A549 (cell line): ENCODE measurements at regions not wholly inside any gene's neighbourhood (a gene's known extent, or its start where the extent isn't known, plus 50 kb on each side); places are given as distances from the start of the nearest gene placed in this dataset.

Experiments used
- ATAC-seq, 2 experiments: fragments of 200-7000 bp in 1 of 2; fragments of >200 bp in 1 of 2; cut with Nextera tagmentation in 1 of 2; cut with Tn5 transposase in 1 of 2; 3 replicates each; pipeline versions ENCODE4 v1.8.0 to v1.9.1; 2018 to 2020; ENCODE audit warnings: mild to moderate bottlenecking in 1 of 2, moderate library complexity in 1 of 2
- CTCF ChIA-PET: fragments of 300-600 bp; sonication (Branson Sonifier 250); formaldehyde crosslinking; extraction: SDS; loops from one replicate; lab custom pipeline; 2021; ENCODE audit warnings: antibody characterized with exemption, inconsistent platforms; lab: Yijun Ruan, JAX
- POLR2A ChIA-PET: fragments of 350-600 bp; formaldehyde crosslinking; extraction: SDS; loops from one replicate; lab custom pipeline; 2021; ENCODE audit warnings: antibody characterized with exemption, inconsistent platforms; lab: Yijun Ruan, JAX
- DNase-seq, 2 experiments: peaks; one replicate each; pipeline versions ENCODE4 v3.0.0 to v3.0.0-alpha.2; 2011 to 2016; ENCODE audit warnings: low read depth in 1 of 2, low spot score in 1 of 2
- FAIRE-seq: peaks from 2 replicates; lab custom pipeline; 2011; peaks lifted over from hg19 to GRCh38; lab: Jason Lieb, UNC
- H3K27ac ChIP-seq, 2 experiments: fragments of >200 bp; sonication (Bioruptor Twin); formaldehyde crosslinking; 3 replicates each; pipeline ENCODE4 v1.5.1; 2016 to 2017
- H3K4me1 ChIP-seq: fragments of >200 bp; sonication (Bioruptor Twin); formaldehyde crosslinking; 3 replicates; pipeline ENCODE4 v1.6.1; 2016
- H3K4me2 ChIP-seq: fragments of >200 bp; sonication (Bioruptor Twin); formaldehyde crosslinking; 3 replicates; pipeline ENCODE4 v1.6.1; 2016
- H3K4me3 ChIP-seq: fragments of >200 bp; sonication (Bioruptor Twin); formaldehyde crosslinking; 3 replicates; pipeline ENCODE4 v1.5.1; 2016
- H3K9me3 ChIP-seq: fragments of >200 bp; sonication (Bioruptor Twin); formaldehyde crosslinking; 3 replicates; pipeline ENCODE4 v1.6.1; 2016
- BHLHE40 ChIP-seq: IDR thresholded peaks from 2 replicates; pipeline ENCODE4 v1.6.1; 2012; ENCODE audit warnings: low read depth, low read length, inconsistent platforms
- CEBPB ChIP-seq, 2 experiments: fragments of >200 bp in 1 of 2; sonication (Bioruptor Twin) in 1 of 2; formaldehyde crosslinking in 1 of 2; IDR thresholded peaks; 2 replicates each; pipeline ENCODE4 v1.6.1; 2012 to 2016
- CHD2 ChIP-seq: fragments of 150-350 bp; IDR thresholded peaks from 2 replicates; pipeline ENCODE4 v1.6.1; 2014; ENCODE audit warnings: low read length; ENCODE audit not compliant: partially characterized antibody
- E2F6 ChIP-seq: IDR thresholded peaks from 2 replicates; pipeline ENCODE4 v1.6.1; 2012; ENCODE audit warnings: low read depth, borderline replicate concordance
- ELK1 ChIP-seq: fragments of 150-350 bp; IDR thresholded peaks from 2 replicates; pipeline ENCODE4 v1.6.1; 2014; ENCODE audit warnings: low read depth, mild to moderate bottlenecking, low read length
- ESRRA ChIP-seq: fragments of 150-350 bp; IDR thresholded peaks from 2 replicates; pipeline ENCODE4 v1.6.1; 2014; ENCODE audit warnings: mild to moderate bottlenecking, low read length, borderline replicate concordance
- FOSB ChIP-seq: fragments of 250-450 bp; sonication (Bioruptor Pico); IDR thresholded peaks from 2 replicates; pipeline ENCODE4 v1.5.0; 2020; ENCODE audit warnings: mild to moderate bottlenecking, moderate library complexity
- FOXS1 ChIP-seq: fragments of 250-450 bp; sonication (Bioruptor Pico); IDR thresholded peaks from 2 replicates; pipeline ENCODE4 v1.5.0; 2020; ENCODE audit warnings: mild to moderate bottlenecking, moderate library complexity
- HES2 ChIP-seq: fragments of >200 bp; sonication (Bioruptor Twin); formaldehyde crosslinking; IDR thresholded peaks from 2 replicates; pipeline ENCODE4 v1.6.1; 2016
- HMGXB4 ChIP-seq: fragments of 250-450 bp; sonication (Bioruptor Pico); IDR thresholded peaks from 2 replicates; pipeline ENCODE4 v1.5.0; 2021; ENCODE audit warnings: mild to moderate bottlenecking, moderate library complexity, borderline replicate concordance
- HOXA7 ChIP-seq: fragments of 250-450 bp; sonication (Bioruptor Pico); IDR thresholded peaks from 2 replicates; pipeline ENCODE4 v1.5.0; 2020; ENCODE audit warnings: mild to moderate bottlenecking, moderate library complexity
- MAFK ChIP-seq: fragments of 450-650 bp; IDR thresholded peaks from 2 replicates; pipeline ENCODE4 v1.6.1; 2014; ENCODE audit not compliant: partially characterized antibody
- MAX ChIP-seq: IDR thresholded peaks from 2 replicates; pipeline ENCODE4 v1.6.1; 2012
- NPAS2 ChIP-seq: fragments of 250-450 bp; sonication (Bioruptor Pico); IDR thresholded peaks from 2 replicates; pipeline ENCODE4 v1.8.0; 2022; ENCODE audit warnings: mild to moderate bottlenecking, moderate library complexity, borderline replicate concordance
- PBX3 ChIP-seq: IDR thresholded peaks from 2 replicates; pipeline ENCODE4 v1.6.1; 2012
- POLR2A ChIP-seq: IDR thresholded peaks from 2 replicates; pipeline ENCODE4 v1.6.1; 2012; ENCODE audit warnings: mild to moderate bottlenecking, low read length
- RCOR1 ChIP-seq: fragments of 150-350 bp; IDR thresholded peaks from 2 replicates; pipeline ENCODE4 v1.6.1; 2014; ENCODE audit warnings: antibody characterized with exemption, low read length, low read depth
- RFX5 ChIP-seq: fragments of 450-650 bp; IDR thresholded peaks from 2 replicates; pipeline ENCODE4 v1.7.1; 2014; ENCODE audit warnings: antibody characterized with exemption, mild to moderate bottlenecking, moderate library complexity
- SREBF2 ChIP-seq: fragments of 450-650 bp; IDR thresholded peaks from 2 replicates; pipeline ENCODE4 v1.6.1; 2014; ENCODE audit warnings: mild to moderate bottlenecking, moderate library complexity
- TFCP2L1 ChIP-seq: fragments of 250-450 bp; sonication (Bioruptor Pico); IDR thresholded peaks from 2 replicates; pipeline ENCODE4 v1.5.0; 2021; ENCODE audit warnings: mild to moderate bottlenecking
- ZSCAN20 ChIP-seq: fragments of 250-450 bp; sonication (Bioruptor Pico); IDR thresholded peaks from 2 replicates; pipeline ENCODE4 v1.8.0; 2022; ENCODE audit warnings: mild to moderate bottlenecking, moderate library complexity
- WGBS: methylation state at CpG from one replicate; pipeline ENCODE4 v1.1.6; 2017; ENCODE audit errors: missing lambda C conversion rate; 5-methylcytosine and 5-hydroxymethylcytosine counted together

- ChIA-PET CTCF (no interaction called here), POLR2A (no interaction called here)
- no peak for FAIRE-seq
- 0 out of 3 replicates have a peak, but pooled peaks cover 3% of the 10 kb centered on the region for H3K9me3 ChIP-seq
- H3K27ac ChIP-seq, result no peak overlapping the region
- 27% methylated on average over 5 of the region's 5 CpGs for WGBS
- H3K4me3 ChIP-seq, result no peak overlapping the region
- no peak for ATAC-seq
- H3K4me1 ChIP-seq, result no peaks in the 10 kb centered on the region
- H3K4me2 ChIP-seq, result no peak overlapping the region
- DNase-seq, result peak in 1 of 2 experiments; percentile 0
- TF ChIP-seq NPAS2 (CRISPR knock-in tag) (no peak), HOXA7 (CRISPR knock-in tag) (no peak), TFCP2L1 (CRISPR knock-in tag) (no peak), BHLHE40 (no peak), MAFK (no peak), MAX (no peak)
These were observed 1788.0 kb upstream of the NUDT12 start for GRCh38 chr5:105350486-105351140.

- Histone ChIP-seq H3K9me3 (no peaks in the 10 kb centered on the region), H3K4me3 (no peak overlapping the region), H3K4me2 (no peak overlapping the region), H3K27ac (no peak overlapping the region), H3K4me1 (no peaks in the 10 kb centered on the region)
- no peak for FAIRE-seq
- no peak for ATAC-seq
- POLR2A ChIA-PET, result no interaction called here
- CTCF ChIA-PET, result no interaction called here
- DNase-seq, result no peak
- WGBS, result 25% methylated on average over 3 of the region's 3 CpGs
- TF ChIP-seq CEBPB (IDR thresholded peaks at IDR 0.05) (no peak), POLR2A (no peak), SREBF2 (no peak), HES2 (no peak), ZSCAN20 (CRISPR knock-in tag) (no peak), ESRRA (no peak), RFX5 (no peak), FOSB (no peak), CHD2 (no peak), HMGXB4 (CRISPR knock-in tag) (no peak), NPAS2 (CRISPR knock-in tag) (no peak), RCOR1 (no peak), FOXS1 (no peak), ELK1 (no peak), E2F6 (no peak), PBX3 (no peak), MAFK (no peak)
These were observed 1769.0 kb upstream of the NUDT12 start for GRCh38 chr5:105331558-105331957.
